Right cardiac atrium (tissue), 5 donors: ENCODE measurements at regions not wholly inside any gene's neighbourhood (a gene's known extent, or its start where the extent isn't known, plus 50 kb on each side); places are given as distances from the start of the nearest gene placed in this dataset.

Experiments used
- ATAC-seq, 2 donors: fragments of 200-7000 bp; cut with Tn5 transposase; one replicate each; pipeline versions ENCODE4 v1.8.0 to v1.9.1; 2020; ENCODE audit warnings: moderate library complexity in 2 of 2, mild to moderate bottlenecking in 1 of 2
- DNase-seq, 3 donors: peaks; one replicate each; pipeline ENCODE4 v3.0.0-alpha.2; 2020
- H3K27ac ChIP-seq: one replicate; pipeline ENCODE4 v1.5.1; 2013; ENCODE audit warnings: mild to moderate bottlenecking, low read length, control low read depth, moderate library complexity
- H3K27me3 ChIP-seq: one replicate; pipeline ENCODE4 v1.6.1; 2013; ENCODE audit not compliant: control insufficient read depth, insufficient read depth
- H3K4me1 ChIP-seq: one replicate; pipeline ENCODE4 v1.6.1; 2013; ENCODE audit warnings: low read length; ENCODE audit not compliant: control insufficient read depth, insufficient read depth
- H3K4me3 ChIP-seq: one replicate; pipeline ENCODE4 v1.5.1; 2013; ENCODE audit warnings: low read length, control low read depth
- H3K9me3 ChIP-seq: one replicate; pipeline ENCODE4 v1.6.1; 2013; ENCODE audit warnings: low read length; ENCODE audit not compliant: control insufficient read depth
- WGBS: extraction: QIAGEN DNeasy Blood & Tissue Kit; methylation state at CpG from one replicate; pipeline ENCODE4 v1.1.7; 2013; 5-methylcytosine and 5-hydroxymethylcytosine counted together
- intact Hi-C, 4 donors: fragments of 100-400 bp; cut with DNase I; formaldehyde crosslinking; loops; one replicate each; pipeline versions ENCODE4 v1.11.0 to v1.14.0; 2022 to 2023
- donor health status: healthy with polysubstance abuse.
- donor health status: DM: no; HTN: yes; CAD: no.
- donor health status: DM: no; HTN: no; CAD: no.
- donor health status: DM: no; HTN: yes; CAD: no; lungs with severe emphysema.
- donor health status: DM: yes; HTN: yes; CAD: no.

DNA sequence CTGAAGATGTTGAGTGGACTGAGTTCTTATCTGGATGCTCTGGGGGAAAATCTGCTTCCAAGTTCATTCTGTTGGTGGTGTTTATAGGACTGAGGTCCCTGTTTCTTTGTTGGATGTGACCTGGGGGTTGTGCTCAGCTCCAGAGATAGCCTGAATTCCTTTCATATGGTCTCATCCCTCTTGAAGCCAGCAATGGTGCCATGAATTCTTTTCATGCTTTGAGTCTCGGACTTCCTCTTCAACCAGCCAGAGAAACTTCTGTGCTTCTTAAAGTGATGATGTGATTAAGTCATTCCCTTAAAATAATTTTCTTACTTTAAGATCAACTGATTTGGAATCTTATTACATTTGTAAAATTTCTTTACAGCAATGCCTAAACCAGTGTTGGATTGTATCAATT lies 233.8 kb upstream of the UGT8 start:
- H3K27me3 ChIP-seq, result no peaks in the 10 kb centered on the region
- intact Hi-C loops, result no loop called here
- H3K4me1 ChIP-seq, result peaks cover 1% of the 10 kb centered on the region
- peak; percentile 51 to 82 for ATAC-seq
- H3K9me3 ChIP-seq, result no peaks in the 10 kb centered on the region
- WGBS, result 24% methylated on average over 1 of the region's 1 CpG
- DNase-seq, result no peak
- no peak overlapping the region for H3K27ac ChIP-seq
- peak overlapping the region; percentile 40 for H3K4me3 ChIP-seq

DNA sequence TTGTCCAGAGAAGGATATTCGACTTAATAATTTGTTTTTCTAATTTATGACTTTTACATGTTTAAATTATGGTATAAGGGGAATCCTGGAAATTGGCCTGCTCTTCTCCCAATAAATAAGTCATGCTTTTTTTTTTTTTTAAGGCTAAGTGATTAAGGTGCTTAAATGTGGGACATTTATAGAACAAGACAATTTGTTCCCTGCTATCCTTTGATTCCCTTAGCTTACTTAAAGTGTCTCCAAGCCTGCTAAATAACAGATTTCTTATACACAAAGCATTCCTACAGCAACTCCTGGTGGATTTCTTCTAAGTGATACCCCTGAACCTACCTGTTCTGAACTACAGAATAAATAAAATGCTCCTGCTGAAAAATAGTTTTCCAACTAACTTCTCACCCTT lies 233.0 kb upstream of the UGT8 start:
- intact Hi-C loops, result no loop called here
- WGBS, result 85% methylated on average over 1 of the region's 1 CpG
- ATAC-seq, result no peak
- H3K4me1 ChIP-seq, result no peaks in the 10 kb centered on the region
- H3K4me3 ChIP-seq, result no peak overlapping the region
- H3K9me3 ChIP-seq, result no peaks in the 10 kb centered on the region
- no peak overlapping the region for H3K27ac ChIP-seq
- H3K27me3 ChIP-seq, result no peaks in the 10 kb centered on the region
- no peak for DNase-seq

- no peak overlapping the region for H3K27ac ChIP-seq
- ATAC-seq, result no peak
- 73% methylated on average over 2 of the region's 2 CpGs for WGBS
Measured at GRCh38 chr4:114366368-114366767, 232.2 kb upstream of the UGT8 start.

GRCh38 chr4:114368751-114369150 lies 229.9 kb upstream of the UGT8 start:
- 41% methylated on average over 1 of the region's 1 CpG for WGBS

More at GRCh38 chr4:114366368-114366767, 232.2 kb upstream of the UGT8 start:
- H3K4me3 ChIP-seq, result no peak overlapping the region
- no peaks in the 10 kb centered on the region for H3K27me3 ChIP-seq
- H3K9me3 ChIP-seq, result no peaks in the 10 kb centered on the region
- intact Hi-C loops, result no loop called here
- H3K4me1 ChIP-seq, result no peaks in the 10 kb centered on the region
- no peak for DNase-seq

DNA sequence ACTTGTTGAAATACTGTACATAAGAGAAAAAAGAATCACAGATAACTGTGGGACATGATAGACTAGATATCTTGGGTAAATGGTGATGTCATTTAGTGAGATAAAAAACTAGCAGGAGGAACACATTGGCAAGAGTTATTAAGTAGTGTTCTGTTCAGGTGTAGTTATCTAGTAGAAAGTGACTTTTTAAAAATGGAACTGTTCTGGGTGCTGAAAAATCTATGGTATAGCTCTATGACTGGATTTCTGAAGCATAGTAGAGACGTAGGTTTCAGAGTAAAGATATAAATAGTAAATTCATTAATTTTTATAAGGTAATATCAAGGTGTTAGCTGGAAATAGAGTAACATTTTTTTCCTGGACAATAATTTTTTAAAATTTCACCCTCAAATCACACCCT lies 225.1 kb upstream of the UGT8 start:
- ATAC-seq (no peak), DNase-seq (no peak)
- no peaks in the 10 kb centered on the region for H3K9me3 ChIP-seq
- no peak overlapping the region for H3K4me3 ChIP-seq
- no peak overlapping the region for H3K27ac ChIP-seq
- no peaks in the 10 kb centered on the region for H3K4me1 ChIP-seq
- intact Hi-C loops, result loop anchor here in 1 of 4 donors (10.0 kb wide), 1 partner anchor 589 kb away; no protein-coding TSS in a partner anchor
- H3K27me3 ChIP-seq, result no peaks in the 10 kb centered on the region
- WGBS, result 59% methylated on average over 1 of the region's 1 CpG

More at GRCh38 chr4:114368751-114369150, 229.9 kb upstream of the UGT8 start:
- peak in 1 of 2 donors; percentile 29 for ATAC-seq
- Histone ChIP-seq H3K4me3 (no peak overlapping the region), H3K27me3 (no peaks in the 10 kb centered on the region), H3K27ac (no peak overlapping the region), H3K9me3 (no peaks in the 10 kb centered on the region), H3K4me1 (no peaks in the 10 kb centered on the region)
- intact Hi-C loops, result no loop called here
- no peak for DNase-seq

GRCh38 chr4:114378305-114378903 lies 220.2 kb upstream of the UGT8 start:
- Histone ChIP-seq H3K4me3 (no peak overlapping the region), H3K27me3 (no peaks in the 10 kb centered on the region), H3K27ac (no peak overlapping the region), H3K9me3 (no peaks in the 10 kb centered on the region), H3K4me1 (no peaks in the 10 kb centered on the region)
- intact Hi-C loops, result loop anchor here in 1 of 4 donors (10.0 kb wide), 1 partner anchor 594 kb away; no protein-coding TSS in a partner anchor
- 57% methylated on average over 4 of the region's 4 CpGs for WGBS
- DNase-seq, result no peak
- ATAC-seq, result no peak

DNA sequence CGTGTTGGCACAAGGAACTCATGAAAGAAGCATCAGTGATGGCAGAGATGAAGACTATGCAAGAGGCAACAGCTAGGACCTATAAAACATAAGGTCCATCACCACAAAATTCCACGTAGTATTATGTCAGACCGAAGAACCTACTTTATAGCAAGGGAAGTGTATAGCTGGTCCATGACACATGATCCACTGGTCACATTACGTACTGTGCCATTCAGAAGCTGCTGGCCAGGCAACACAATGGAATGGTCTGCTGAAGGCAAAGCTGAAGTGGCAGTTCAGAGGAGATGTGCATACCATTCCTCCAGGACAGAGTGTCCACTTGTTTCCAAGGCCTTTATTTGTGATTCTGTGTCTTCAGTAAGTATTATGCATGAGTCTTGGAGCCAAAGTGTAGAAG lies 215.5 kb upstream of the UGT8 start:
- WGBS, result 86% methylated on average over 4 of the region's 4 CpGs
- intact Hi-C loops, result loop anchor here in 2 of 4 donors (10.0 kb wide), 1 partner anchor 312 kb away; no protein-coding TSS in a partner anchor
- no peak for ATAC-seq
- no peaks in the 10 kb centered on the region for H3K4me1 ChIP-seq
- no peak for DNase-seq
- H3K4me3 ChIP-seq, result no peak overlapping the region
- H3K9me3 ChIP-seq, result no peaks in the 10 kb centered on the region
- no peak overlapping the region for H3K27ac ChIP-seq
- H3K27me3 ChIP-seq, result no peaks in the 10 kb centered on the region

DNA sequence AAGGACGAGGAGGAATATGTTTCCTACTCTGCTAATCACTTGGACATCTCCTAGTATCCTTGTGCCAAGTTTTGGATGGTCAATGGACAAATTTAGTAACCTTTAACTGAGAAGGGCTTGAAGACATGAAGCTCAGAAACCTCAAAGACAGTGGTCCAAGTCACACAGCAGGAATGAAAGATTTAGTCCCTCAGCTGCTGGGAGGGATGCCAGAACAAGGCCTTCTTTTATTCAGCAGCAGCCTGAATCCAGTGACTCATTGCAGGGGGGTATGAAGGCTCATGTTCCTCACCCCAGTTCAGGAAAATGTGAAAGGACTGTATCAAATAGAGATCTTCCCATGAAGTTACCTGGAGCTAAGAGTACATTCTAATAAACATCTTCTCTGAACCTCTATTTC lies 214.9 kb upstream of the UGT8 start:
- Histone ChIP-seq H3K27me3 (no peaks in the 10 kb centered on the region), H3K4me3 (no peak overlapping the region), H3K27ac (no peak overlapping the region), H3K4me1 (no peaks in the 10 kb centered on the region), H3K9me3 (no peaks in the 10 kb centered on the region)
- ATAC-seq (no peak), DNase-seq (peak in 2 of 3 donors; percentile 12 to 14)
- 43% methylated on average over 1 of the region's 1 CpG for WGBS
- intact Hi-C loops, result loop anchor here in 2 of 4 donors (10.0 kb wide), 1 partner anchor 311 kb away; no protein-coding TSS in a partner anchor

- no peak for ATAC-seq
- WGBS, result 5% methylated on average over 4 of the region's 4 CpGs
Measured at GRCh38 chr4:114384629-114385028, 214.0 kb upstream of the UGT8 start.

GRCh38 chr4:114385195-114385985 lies 213.2 kb upstream of the UGT8 start:
- Histone ChIP-seq H3K4me3 (no peak overlapping the region), H3K27me3 (no peaks in the 10 kb centered on the region), H3K4me1 (no peaks in the 10 kb centered on the region), H3K9me3 (no peaks in the 10 kb centered on the region), H3K27ac (no peak overlapping the region)
- intact Hi-C loops, result loop anchor here (5.0 to 10.0 kb wide), 3 partner anchors 277 to 312 kb away; no protein-coding TSS in a partner anchor
- 78% methylated on average over 9 of the region's 9 CpGs for WGBS
- no peak for DNase-seq
- no peak for ATAC-seq

More at GRCh38 chr4:114384629-114385028, 214.0 kb upstream of the UGT8 start:
- Histone ChIP-seq H3K27me3 (no peaks in the 10 kb centered on the region), H3K4me1 (no peaks in the 10 kb centered on the region), H3K9me3 (no peaks in the 10 kb centered on the region), H3K27ac (no peak overlapping the region), H3K4me3 (no peak overlapping the region)
- intact Hi-C loops, result loop anchor here (5.0 to 10.0 kb wide), 3 partner anchors 278 to 313 kb away; no protein-coding TSS in a partner anchor
- DNase-seq, result no peak

DNA sequence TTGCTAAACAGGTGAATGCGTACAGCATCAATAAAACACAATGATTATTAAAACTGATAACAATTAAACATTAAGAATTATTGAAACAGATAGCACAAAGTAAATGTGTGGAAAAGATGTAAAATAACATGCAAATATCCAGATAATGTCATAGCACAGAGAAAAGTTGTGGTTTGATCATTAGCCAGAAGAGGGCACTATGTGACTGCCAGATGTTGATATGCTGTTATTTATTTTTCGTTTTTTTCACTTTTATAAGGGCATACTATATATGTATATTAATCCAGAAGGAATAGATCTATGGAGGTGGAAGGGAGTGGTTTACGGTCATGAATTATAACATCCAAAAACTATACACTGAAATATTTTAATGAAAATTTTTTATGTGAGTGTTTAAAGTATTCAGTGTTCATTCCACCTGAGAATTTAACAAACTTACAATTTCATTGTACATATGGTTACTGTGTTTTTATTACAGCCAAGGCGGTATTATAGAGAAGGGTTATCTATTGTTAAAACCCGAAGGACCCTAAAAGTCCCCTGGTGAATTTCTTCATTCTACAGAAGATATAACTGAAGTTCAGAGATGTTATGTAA lies 211.9 kb upstream of the UGT8 start:
- intact Hi-C loops, result loop anchor here (2.0 to 10.0 kb wide), 4 partner anchors 272 to 311 kb away; no protein-coding TSS in a partner anchor
- ATAC-seq (no peak), DNase-seq (no peak)
- no peaks in the 10 kb centered on the region for H3K9me3 ChIP-seq
- H3K4me1 ChIP-seq, result no peaks in the 10 kb centered on the region
- H3K4me3 ChIP-seq, result no peak overlapping the region
- 24% methylated on average over 5 of the region's 5 CpGs for WGBS
- no peaks in the 10 kb centered on the region for H3K27me3 ChIP-seq
- no peak overlapping the region for H3K27ac ChIP-seq
